Kidney glomerular epithelial cell (primary cell): ENCODE measurements at regions not wholly inside any gene's neighbourhood (a gene's known extent, or its start where the extent isn't known, plus 50 kb on each side); places are given as distances from the start of the nearest gene placed in this dataset.
A peak's percentile ranks its signal among the peaks of the same experiment; 100 is the strongest.
"Not testable (repeated sequence)": the region's sequence is repeated elsewhere in the genome, so short reads cannot be mapped to it uniquely, and the experiment has no call there.

Experiments
- DNase-seq: peaks from one replicate; lab custom pipeline; 2025; lab: John Stamatoyannopoulos, UW

- DNase-seq: no peak
Observed at GRCh38 chr2:48043746-48044145, 137.4 kb upstream of the FBXO11 start.

GRCh38 chr2:48045613-48046012 is 139.3 kb upstream of the FBXO11 start:
- no peak for DNase-seq

- no peak for DNase-seq
Observed at GRCh38 chr2:48048476-48049171, 142.3 kb upstream of the FBXO11 start.

- DNase-seq: no peak
Observed at GRCh38 chr2:48049371-48049770, 143.1 kb upstream of the FBXO11 start.

- no peak for DNase-seq
Observed at GRCh38 chr2:48050711-48051110, 144.4 kb upstream of the FBXO11 start.

- DNase-seq: no peak
Observed at GRCh38 chr2:48059975-48060374, 153.7 kb upstream of the FBXO11 start.

- DNase-seq: not testable (repeated sequence)
Observed at GRCh38 chr2:48061656-48062055, 155.4 kb upstream of the FBXO11 start.

GRCh38 chr2:48065096-48065495 is 158.8 kb upstream of the FBXO11 start:
- DNase-seq: no peak

- DNase-seq: peak; percentile 1
Observed at GRCh38 chr2:48066000-48066399, 159.7 kb upstream of the FBXO11 start.

- DNase-seq: no peak
Observed at GRCh38 chr2:48069769-48070168, 163.5 kb upstream of the FBXO11 start.

- no peak for DNase-seq
Observed at GRCh38 chr2:48070415-48070814, 164.1 kb upstream of the FBXO11 start.

GRCh38 chr2:48072583-48072982 is 166.3 kb upstream of the FBXO11 start:
- DNase-seq: no peak

- no peak for DNase-seq
Observed at GRCh38 chr2:48075631-48076030, 169.3 kb upstream of the FBXO11 start.

GRCh38 chr2:48080534-48081316 is 174.4 kb upstream of the FBXO11 start:
- DNase-seq: no peak

- DNase-seq: no peak
Observed at GRCh38 chr2:48081317-48081628, 175.0 kb upstream of the FBXO11 start.

- DNase-seq: no peak
Observed at GRCh38 chr2:48085888-48086287, 179.6 kb upstream of the FBXO11 start.

- no peak for DNase-seq
Observed at GRCh38 chr2:48088994-48089393, 182.7 kb upstream of the FBXO11 start.

GRCh38 chr2:48089644-48090043 is 183.3 kb upstream of the FBXO11 start:
- DNase-seq: no peak

- DNase-seq: no peak
Observed at GRCh38 chr2:48092846-48093803, 186.8 kb upstream of the FBXO11 start.

GRCh38 chr2:48096765-48097164 is 190.5 kb upstream of the FBXO11 start:
- not testable (repeated sequence) for DNase-seq

- DNase-seq: no peak
Observed at GRCh38 chr2:48098539-48098938, 192.2 kb upstream of the FBXO11 start.

- no peak for DNase-seq
Observed at GRCh38 chr2:48104418-48104817, 198.1 kb upstream of the FBXO11 start.

- DNase-seq: no peak
Observed at GRCh38 chr2:48105848-48106247, 199.6 kb upstream of the FBXO11 start.
